ENCODE measurements at regions not wholly inside any gene's neighbourhood (a gene's known extent, or its start where the extent isn't known, plus 50 kb on each side); places are given as distances from the start of the nearest gene placed in this dataset.

DNA sequence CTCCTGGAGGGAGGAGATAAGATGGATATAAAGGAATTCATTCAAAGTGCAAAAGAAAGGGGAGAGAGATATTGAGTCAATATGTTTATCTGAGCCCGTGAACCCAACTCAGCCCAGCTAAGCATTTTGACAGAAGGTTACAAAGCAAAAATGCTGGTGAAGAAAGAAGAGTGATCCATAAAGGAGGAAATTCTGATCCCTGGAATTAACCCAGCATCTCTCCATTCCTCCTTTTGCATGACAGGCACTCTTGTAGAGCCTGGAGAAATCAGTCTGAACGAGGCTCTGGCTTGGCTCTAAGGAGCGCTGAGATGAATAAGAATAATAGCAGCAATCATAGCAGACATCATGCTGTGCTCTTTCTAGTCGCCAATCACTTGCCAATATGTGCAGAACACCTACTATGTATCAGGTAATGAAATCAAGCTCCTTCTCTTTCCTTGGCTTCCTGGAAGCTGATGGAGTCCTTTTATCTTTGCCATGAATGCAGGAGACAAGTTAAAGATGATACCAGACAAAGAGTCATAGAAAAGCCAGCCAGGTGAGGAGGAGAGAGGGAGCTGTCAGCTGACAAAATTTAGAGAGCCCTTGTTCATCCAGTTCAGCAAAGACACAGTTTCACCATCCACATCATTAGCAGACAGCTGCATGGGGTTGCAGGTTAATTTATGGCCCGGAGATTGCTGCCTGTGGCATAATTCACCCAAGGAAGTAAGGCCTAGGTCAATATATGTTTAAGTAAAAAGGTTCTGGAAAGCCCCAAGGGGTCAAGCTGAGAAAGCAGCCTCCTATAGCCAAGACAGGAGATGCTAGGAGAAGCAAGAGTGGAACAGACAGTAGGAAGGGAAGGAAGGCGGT lies 476.5 kb upstream of the TBX3 start:
- H3K4me3 ChIP-seq (ENCODE audit: insufficient read length, low read depth), result no peak overlapping the region
- no peaks in the 10 kb centered on the region for H3K27me3 ChIP-seq (ENCODE audit: insufficient read depth, insufficient read length)
- H3K36me3 ChIP-seq (ENCODE audit: insufficient read depth, insufficient read length, low read length), result no peaks in the 10 kb centered on the region
- no peak overlapping the region for H3K9ac ChIP-seq (ENCODE audit: insufficient read length, low read depth)
- no peak for DNase-seq (ENCODE audit: low read depth, low spot score)
- no peaks in the 10 kb centered on the region for H3K9me3 ChIP-seq (ENCODE audit: insufficient read depth, low read length)
- no peak for TF ChIP-seq YY1 (IDR thresholded peaks at IDR 0.05; ENCODE audit: insufficient read depth, insufficient read length)
- no peak for TF ChIP-seq SUZ12 (IDR thresholded peaks at IDR 0.05; ENCODE audit: extremely low read depth, insufficient read depth, insufficient read length)
- TF ChIP-seq ZNF274 (IDR thresholded peaks at IDR 0.05; ENCODE audit: low read depth, low read length), result no peak
- H3K4me1 ChIP-seq (ENCODE audit: insufficient read depth, insufficient read length), result peaks cover 2% of the 10 kb centered on the region

DNA sequence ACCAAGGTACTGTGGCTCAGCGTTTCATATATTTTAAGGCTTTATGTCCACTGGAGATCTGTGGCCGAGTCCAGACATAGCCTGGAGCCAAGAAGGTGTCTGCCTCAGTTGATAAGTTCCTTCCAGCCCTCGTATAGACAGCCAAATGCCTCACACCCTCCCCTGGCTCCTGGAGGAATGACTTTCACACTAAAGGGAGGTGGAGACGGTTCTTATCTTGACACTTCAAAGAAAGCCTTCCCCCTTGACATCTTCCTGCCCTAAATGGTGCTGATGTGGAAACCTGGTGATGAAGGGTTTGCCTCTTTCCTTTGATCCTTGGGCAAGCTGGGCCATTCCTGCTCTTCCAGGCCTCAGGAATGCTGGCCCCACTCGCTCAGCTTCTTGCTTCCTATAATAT lies 474.8 kb upstream of the TBX3 start:
- Histone ChIP-seq H3K27me3 (ENCODE audit: insufficient read depth, insufficient read length) (no peaks in the 10 kb centered on the region), H3K36me3 (ENCODE audit: insufficient read depth, insufficient read length, low read length) (no peaks in the 10 kb centered on the region), H3K4me3 (ENCODE audit: insufficient read length, low read depth) (no peak overlapping the region), H3K9me3 (ENCODE audit: insufficient read depth, low read length) (no peaks in the 10 kb centered on the region), H3K9ac (ENCODE audit: insufficient read length, low read depth) (no peak overlapping the region), H3K4me1 (ENCODE audit: insufficient read depth, insufficient read length) (peaks cover 2% of the 10 kb centered on the region)
- no peak for DNase-seq (ENCODE audit: low read depth, low spot score)
- TF ChIP-seq SUZ12 (IDR thresholded peaks at IDR 0.05; ENCODE audit: extremely low read depth, insufficient read depth, insufficient read length), result no peak
- no peak for TF ChIP-seq YY1 (IDR thresholded peaks at IDR 0.05; ENCODE audit: insufficient read depth, insufficient read length)
- TF ChIP-seq ZNF274 (IDR thresholded peaks at IDR 0.05; ENCODE audit: low read depth, low read length), result no peak

DNA sequence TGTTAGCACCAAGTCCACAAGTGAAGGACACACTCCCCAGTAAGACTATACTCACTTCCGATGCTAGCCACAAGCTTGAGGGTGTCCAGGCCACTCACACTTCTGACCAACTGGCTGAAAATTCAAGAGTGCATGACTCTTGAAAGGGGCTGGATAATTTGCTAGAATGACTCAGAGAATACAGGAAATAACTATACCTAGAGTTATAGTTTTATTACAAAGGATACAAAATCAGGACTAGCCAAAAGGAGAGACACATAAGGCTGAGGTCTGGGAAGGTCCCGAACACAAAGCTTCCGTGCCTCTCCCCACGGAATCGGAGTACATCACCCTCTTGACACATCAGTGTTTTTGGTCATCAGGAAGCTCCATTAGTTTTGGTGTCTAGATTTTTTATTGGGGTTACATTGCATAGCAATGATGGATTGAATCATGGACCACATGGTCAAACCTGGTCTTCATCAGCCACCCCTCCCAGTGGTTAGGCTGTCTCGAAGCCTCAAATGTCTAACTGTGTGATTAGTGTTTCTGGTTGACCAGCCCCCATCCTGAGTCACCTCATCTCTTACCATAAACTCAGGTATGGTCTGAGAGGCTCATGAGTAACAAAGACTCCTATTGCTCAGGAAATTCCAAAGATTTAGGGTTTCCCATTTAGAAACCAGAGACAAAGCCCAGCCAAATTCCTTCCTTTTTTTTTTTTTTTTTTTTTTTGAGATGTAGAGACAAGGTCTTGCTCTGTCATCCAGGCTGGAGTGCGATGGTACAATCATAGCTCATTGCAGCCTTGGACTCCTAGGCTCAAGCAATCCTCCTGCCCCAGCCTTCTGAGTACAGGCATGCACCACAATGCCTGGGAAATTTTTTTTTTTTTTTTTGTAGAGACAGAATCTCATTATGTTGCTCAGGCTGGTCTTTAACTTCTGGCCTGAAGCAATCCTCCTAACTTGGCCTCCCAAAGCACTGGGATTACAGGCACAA lies 472.0 kb upstream of the TBX3 start:
- no peaks in the 10 kb centered on the region for H3K36me3 ChIP-seq (ENCODE audit: insufficient read depth, insufficient read length, low read length)
- H3K4me1 ChIP-seq (ENCODE audit: insufficient read depth, insufficient read length), result peaks cover 2% of the 10 kb centered on the region
- TF ChIP-seq YY1 (IDR thresholded peaks at IDR 0.05; ENCODE audit: insufficient read depth, insufficient read length), result no peak
- no peak for TF ChIP-seq SUZ12 (IDR thresholded peaks at IDR 0.05; ENCODE audit: extremely low read depth, insufficient read depth, insufficient read length)
- no peak for TF ChIP-seq ZNF274 (IDR thresholded peaks at IDR 0.05; ENCODE audit: low read depth, low read length)
- H3K9me3 ChIP-seq (ENCODE audit: insufficient read depth, low read length), result no peaks in the 10 kb centered on the region
- H3K27me3 ChIP-seq (ENCODE audit: insufficient read depth, insufficient read length), result no peaks in the 10 kb centered on the region
- H3K4me3 ChIP-seq (ENCODE audit: insufficient read length, low read depth), result no peak overlapping the region
- peak; percentile 65 for DNase-seq (ENCODE audit: low read depth, low spot score)
- no peak overlapping the region for H3K9ac ChIP-seq (ENCODE audit: insufficient read length, low read depth)

DNA sequence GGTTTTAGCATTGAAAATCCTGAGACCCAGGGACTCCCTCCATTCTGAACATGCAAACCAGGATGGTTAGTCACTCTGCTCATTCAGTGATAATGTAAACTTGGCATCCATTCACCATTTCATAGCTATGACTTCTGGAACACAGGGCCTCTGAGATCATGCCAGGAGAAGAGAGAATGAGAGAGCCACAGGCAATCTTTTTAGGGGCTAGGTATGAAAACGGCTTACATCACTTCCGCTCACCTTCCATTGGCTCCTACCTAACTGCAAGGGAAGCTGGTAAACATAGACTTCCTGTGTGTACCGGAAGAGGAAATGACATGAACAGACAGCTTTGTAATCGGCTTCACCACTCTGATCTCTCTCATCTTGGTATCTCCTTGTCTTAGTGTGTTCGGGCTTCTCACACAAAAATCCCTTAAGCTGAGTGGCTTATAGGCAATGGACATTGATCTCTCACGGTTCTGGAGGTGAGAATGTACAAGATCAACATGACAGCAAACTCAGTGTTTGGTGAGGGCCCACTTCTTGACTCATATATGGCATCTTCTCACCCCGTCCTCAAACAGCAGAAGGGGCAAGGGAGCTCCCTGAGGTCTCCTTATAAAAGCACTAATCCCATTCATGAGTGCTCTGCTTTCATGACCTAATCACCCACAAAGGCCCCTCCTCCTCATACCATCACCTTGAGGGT lies 465.9 kb upstream of the TBX3 start:
- no peak overlapping the region for H3K9ac ChIP-seq (ENCODE audit: insufficient read length, low read depth)
- DNase-seq (ENCODE audit: low read depth, low spot score), result no peak

DNA sequence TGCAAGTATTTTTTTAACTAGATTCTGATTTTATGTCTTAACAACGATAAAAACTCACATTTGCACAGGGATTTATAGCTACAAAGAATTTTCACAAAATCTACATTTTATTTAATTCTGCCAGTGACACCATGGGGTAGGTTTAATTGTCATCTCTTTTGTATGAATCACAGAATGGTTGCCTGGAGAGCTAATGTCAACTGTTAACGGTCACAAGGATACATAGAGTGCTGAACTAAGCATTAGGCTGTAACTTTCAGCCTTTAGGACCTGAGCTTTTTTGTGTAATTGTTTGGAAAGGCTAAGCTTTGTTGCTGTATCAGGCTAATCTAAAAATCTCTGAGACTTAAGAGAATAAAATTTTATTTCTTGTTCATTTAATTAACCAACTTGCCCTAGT lies 465.3 kb upstream of the TBX3 start:
- Histone ChIP-seq H3K27me3 (ENCODE audit: insufficient read depth, insufficient read length) (no peaks in the 10 kb centered on the region), H3K9me3 (ENCODE audit: insufficient read depth, low read length) (no peaks in the 10 kb centered on the region), H3K4me1 (ENCODE audit: insufficient read depth, insufficient read length) (no peaks in the 10 kb centered on the region), H3K9ac (ENCODE audit: insufficient read length, low read depth) (no peak overlapping the region), H3K4me3 (ENCODE audit: insufficient read length, low read depth) (no peak overlapping the region), H3K36me3 (ENCODE audit: insufficient read depth, insufficient read length, low read length) (no peaks in the 10 kb centered on the region)
- DNase-seq (ENCODE audit: low read depth, low spot score), result no peak
- TF ChIP-seq SUZ12 (IDR thresholded peaks at IDR 0.05; ENCODE audit: extremely low read depth, insufficient read depth, insufficient read length) (no peak), YY1 (IDR thresholded peaks at IDR 0.05; ENCODE audit: insufficient read depth, insufficient read length) (no peak), ZNF274 (IDR thresholded peaks at IDR 0.05; ENCODE audit: low read depth, low read length) (no peak)

More for the DNA sequence above, 465.9 kb upstream of the TBX3 start:
- Histone ChIP-seq H3K4me1 (ENCODE audit: insufficient read depth, insufficient read length) (no peaks in the 10 kb centered on the region), H3K9me3 (ENCODE audit: insufficient read depth, low read length) (no peaks in the 10 kb centered on the region), H3K27me3 (ENCODE audit: insufficient read depth, insufficient read length) (no peaks in the 10 kb centered on the region), H3K36me3 (ENCODE audit: insufficient read depth, insufficient read length, low read length) (no peaks in the 10 kb centered on the region), H3K4me3 (ENCODE audit: insufficient read length, low read depth) (no peak overlapping the region)
- no peak for TF ChIP-seq YY1 (IDR thresholded peaks at IDR 0.05; ENCODE audit: insufficient read depth, insufficient read length)
- TF ChIP-seq ZNF274 (IDR thresholded peaks at IDR 0.05; ENCODE audit: low read depth, low read length), result no peak
- no peak for TF ChIP-seq SUZ12 (IDR thresholded peaks at IDR 0.05; ENCODE audit: extremely low read depth, insufficient read depth, insufficient read length)

DNA sequence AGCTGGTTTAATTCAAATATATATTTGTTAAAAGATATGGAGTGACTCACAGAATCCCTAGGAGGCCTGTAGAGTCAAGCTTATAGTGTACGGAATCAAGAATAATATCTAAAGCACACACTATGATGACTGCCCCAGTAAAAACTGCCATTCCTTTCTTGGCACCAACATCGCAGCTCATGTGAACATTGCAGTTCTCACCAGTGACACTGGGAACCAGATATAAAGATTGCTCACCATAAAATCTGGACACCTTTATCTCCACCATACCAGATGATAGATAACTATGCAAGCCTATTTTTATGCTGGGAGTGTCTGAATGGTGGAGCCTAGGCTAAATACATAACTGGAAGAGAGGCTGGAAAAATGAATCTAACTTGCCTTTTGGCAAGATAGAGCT lies 463.9 kb upstream of the TBX3 start:
- TF ChIP-seq YY1 (IDR thresholded peaks at IDR 0.05; ENCODE audit: insufficient read depth, insufficient read length) (no peak), SUZ12 (IDR thresholded peaks at IDR 0.05; ENCODE audit: extremely low read depth, insufficient read depth, insufficient read length) (no peak), ZNF274 (IDR thresholded peaks at IDR 0.05; ENCODE audit: low read depth, low read length) (no peak)
- Histone ChIP-seq H3K9ac (ENCODE audit: insufficient read length, low read depth) (no peak overlapping the region), H3K9me3 (ENCODE audit: insufficient read depth, low read length) (no peaks in the 10 kb centered on the region), H3K36me3 (ENCODE audit: insufficient read depth, insufficient read length, low read length) (no peaks in the 10 kb centered on the region), H3K27me3 (ENCODE audit: insufficient read depth, insufficient read length) (no peaks in the 10 kb centered on the region), H3K4me1 (ENCODE audit: insufficient read depth, insufficient read length) (no peaks in the 10 kb centered on the region), H3K4me3 (ENCODE audit: insufficient read length, low read depth) (no peak overlapping the region)
- DNase-seq (ENCODE audit: low read depth, low spot score), result no peak

Measured in NT2/D1 (cell line).